SU-DHL-6 (cell line): ENCODE measurements at regions not wholly inside any gene's neighbourhood (a gene's known extent, or its start where the extent isn't known, plus 50 kb on each side); places are given as distances from the start of the nearest gene placed in this dataset.

Experiments used
- EZH2phosphoT487 ChIP-seq: fragments of 200-600 bp; sonication (generic), shearing (Covaris generic); conservative IDR thresholded peaks from 2 replicates; pipeline ENCODE4 v1.6.1; 2018; ENCODE audit warnings: mild to moderate bottlenecking, antibody characterized with exemption, low read length, moderate library complexity, mixed read lengths
- TF ChIP-seq, protein P1 (sequence below): fragments of 200-600 bp; sonication (generic); IDR thresholded peaks from one replicate; pipeline ENCODE4 v1.5.1; 2017; ENCODE audit warnings: antibody characterized with exemption, mild to moderate bottlenecking, low read length, moderate library complexity; ENCODE audit not compliant: insufficient read depth, poor library complexity, severe bottlenecking

DNA sequence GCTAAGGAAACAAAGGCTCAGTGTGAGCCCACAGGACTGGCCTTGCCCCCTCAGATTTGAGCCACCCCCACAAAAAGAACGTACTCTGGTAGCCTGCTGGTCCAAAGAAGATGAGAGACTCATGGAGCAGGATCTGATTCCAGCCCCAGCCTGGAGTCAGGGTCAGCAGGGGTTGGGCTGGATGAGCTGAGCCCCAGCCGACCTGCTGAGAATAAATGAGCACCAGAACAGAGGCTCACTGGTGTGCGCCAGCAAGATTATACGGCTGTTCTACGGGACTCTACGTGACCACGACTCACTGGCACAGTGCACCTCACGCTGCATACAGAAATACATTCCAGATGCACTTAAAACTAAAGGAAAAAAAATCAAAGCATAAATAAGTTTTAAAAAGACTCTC lies 186.0 kb upstream of the RPL38 start:
- TF ChIP-seq, protein P1, sequence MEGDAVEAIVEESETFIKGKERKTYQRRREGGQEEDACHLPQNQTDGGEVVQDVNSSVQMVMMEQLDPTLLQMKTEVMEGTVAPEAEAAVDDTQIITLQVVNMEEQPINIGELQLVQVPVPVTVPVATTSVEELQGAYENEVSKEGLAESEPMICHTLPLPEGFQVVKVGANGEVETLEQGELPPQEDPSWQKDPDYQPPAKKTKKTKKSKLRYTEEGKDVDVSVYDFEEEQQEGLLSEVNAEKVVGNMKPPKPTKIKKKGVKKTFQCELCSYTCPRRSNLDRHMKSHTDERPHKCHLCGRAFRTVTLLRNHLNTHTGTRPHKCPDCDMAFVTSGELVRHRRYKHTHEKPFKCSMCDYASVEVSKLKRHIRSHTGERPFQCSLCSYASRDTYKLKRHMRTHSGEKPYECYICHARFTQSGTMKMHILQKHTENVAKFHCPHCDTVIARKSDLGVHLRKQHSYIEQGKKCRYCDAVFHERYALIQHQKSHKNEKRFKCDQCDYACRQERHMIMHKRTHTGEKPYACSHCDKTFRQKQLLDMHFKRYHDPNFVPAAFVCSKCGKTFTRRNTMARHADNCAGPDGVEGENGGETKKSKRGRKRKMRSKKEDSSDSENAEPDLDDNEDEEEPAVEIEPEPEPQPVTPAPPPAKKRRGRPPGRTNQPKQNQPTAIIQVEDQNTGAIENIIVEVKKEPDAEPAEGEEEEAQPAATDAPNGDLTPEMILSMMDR = no peak
- TF ChIP-seq EZH2phosphoT487 = no peak
